H1 (cell line): ENCODE measurements at regions not wholly inside any gene's neighbourhood (a gene's known extent, or its start where the extent isn't known, plus 50 kb on each side); places are given as distances from the start of the nearest gene placed in this dataset.

Experiments
- CBX8 ChIP-seq: fragments of 300-800, 300-1000 bp; sonication (generic); IDR thresholded peaks from 2 replicates; pipeline ENCODE4 v1.7.1; 2016; ENCODE audit warnings: low read depth, low read length, borderline replicate concordance
- MAFK ChIP-seq: IDR thresholded peaks from 2 replicates; pipeline ENCODE4 v1.6.1; 2012; ENCODE audit warnings: low read depth, mild to moderate bottlenecking, improper control_type of control experiment, low read length

- TF ChIP-seq CBX8 (no peak), MAFK (no peak)
Measured at GRCh38 chr21:19830446-19830845, 1167.8 kb upstream of the NCAM2 start (continued).
